Vagina (tissue), 2 donors: ENCODE measurements at regions not wholly inside any gene's neighbourhood (a gene's known extent, or its start where the extent isn't known, plus 50 kb on each side); places are given as distances from the start of the nearest gene placed in this dataset.

ENCODE experiments used
- CTCF ChIP-seq, 3 experiments: fragments of 450-650 bp in 2 of 3; fragments of 200-600 bp in 1 of 3; sonication (generic) in 1 of 3; IDR thresholded peaks; one replicate each; pipeline ENCODE4 v1.5.1; 2017 to 2019; ENCODE audit warnings: antibody characterized with exemption in 3 of 3, mild to moderate bottlenecking in 2 of 3, moderate library complexity in 2 of 3
- POLR2A ChIP-seq, 2 donors: fragments of 450-650 bp; IDR thresholded peaks; one replicate each; pipeline ENCODE4 v1.6.1; 2017; ENCODE audit warnings: antibody characterized with exemption in 2 of 2, mild to moderate bottlenecking in 2 of 2, moderate library complexity in 2 of 2
- POLR2AphosphoS5 ChIP-seq, 2 donors: sonication (generic); formaldehyde crosslinking; IDR thresholded peaks; one replicate each; pipeline ENCODE4 v1.9.0; 2017; ENCODE audit warnings: antibody characterized with exemption in 2 of 2, mild to moderate bottlenecking in 2 of 2, low read depth in 1 of 2; ENCODE audit not compliant: insufficient read depth in 1 of 2

DNA sequence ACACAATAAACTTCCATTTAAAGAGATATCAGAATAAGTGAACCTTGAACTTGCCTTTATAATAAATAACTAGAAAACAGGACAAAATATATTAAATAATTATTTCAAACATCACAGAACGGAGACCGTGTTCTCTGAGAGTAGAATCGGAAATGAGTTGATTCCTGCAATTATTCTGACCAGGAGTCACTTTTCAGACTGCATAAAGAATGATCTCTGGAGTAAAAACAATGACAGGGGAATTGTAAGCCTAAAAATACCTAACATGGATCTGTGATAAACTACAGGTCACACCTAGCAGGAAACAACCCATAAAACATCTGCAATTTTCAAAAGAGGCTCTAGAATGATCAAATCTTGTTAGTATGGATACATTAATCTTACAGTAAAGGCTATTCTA, 577.5 kb upstream of the SORCS1 start:
- TF ChIP-seq POLR2A (IDR thresholded peaks at IDR 0.05) (no peak), POLR2AphosphoS5 (IDR thresholded peaks at IDR 0.05; ENCODE audit: insufficient read depth in 1 of 2, low read depth in 1 of 2) (no peak), CTCF (IDR thresholded peaks at IDR 0.05) (no peak)
